Neutrophil (primary cell): ENCODE measurements at regions not wholly inside any gene's neighbourhood (a gene's known extent, or its start where the extent isn't known, plus 50 kb on each side); places are given as distances from the start of the nearest gene placed in this dataset.

Experiments
- H3K27ac ChIP-seq: fragments of 200-600 bp; sonication (generic); 2 replicates; pipeline ENCODE4 v1.5.1; 2016; ENCODE audit warnings: mild to moderate bottlenecking, moderate library complexity
- H3K27me3 ChIP-seq: fragments of 200-600 bp; sonication (generic); 2 replicates; pipeline ENCODE4 v1.6.0; 2016; ENCODE audit warnings: mild to moderate bottlenecking
- H3K36me3 ChIP-seq: fragments of 200-600 bp; sonication (generic); 2 replicates; pipeline ENCODE4 v1.5.1; 2017
- H3K4me1 ChIP-seq, 2 experiments: fragments of 200-600 bp in 1 of 2; sonication (generic) in 1 of 2; 1 replicate in 1 of 2; 2 replicates in 1 of 2; pipeline versions ENCODE4 v1.5.1 to v1.6.1; 2013 to 2016; ENCODE audit warnings: low read depth in 1 of 2, low read length in 1 of 2, mild to moderate bottlenecking in 1 of 2, moderate library complexity in 1 of 2; ENCODE audit not compliant: control insufficient read depth in 1 of 2, insufficient read depth in 1 of 2
- H3K4me3 ChIP-seq, 2 experiments: fragments of 200-600 bp in 1 of 2; sonication (generic) in 1 of 2; 1 replicate in 1 of 2; 2 replicates in 1 of 2; pipeline ENCODE4 v1.5.1; 2013 to 2016; ENCODE audit warnings: low read depth in 1 of 2, low read length in 1 of 2, mild to moderate bottlenecking in 1 of 2, moderate library complexity in 1 of 2
- H3K9me3 ChIP-seq: fragments of 200-600 bp; sonication (generic); 2 replicates; pipeline ENCODE4 v1.5.1; 2016
- CTCF ChIP-seq: fragments of 200-600 bp; sonication (generic); IDR thresholded peaks from 2 replicates; pipeline ENCODE4 v1.5.1; 2016; ENCODE audit warnings: antibody characterized with exemption

- no peaks in the 10 kb centered on the region for H3K4me1 ChIP-seq
- no peaks in the 10 kb centered on the region for H3K27me3 ChIP-seq
- no peaks in the 10 kb centered on the region for H3K9me3 ChIP-seq
- no peak overlapping the region for H3K27ac ChIP-seq
- H3K4me3 ChIP-seq: no peak overlapping the region
- no peak for TF ChIP-seq CTCF
- H3K36me3 ChIP-seq: no peaks in the 10 kb centered on the region
These were observed 134.1 kb upstream of the DLGAP1 start for GRCh38 chr18:4589056-4589800.

- Histone ChIP-seq H3K27ac (no peak overlapping the region), H3K9me3 (no peaks in the 10 kb centered on the region), H3K4me1 (no peaks in the 10 kb centered on the region), H3K36me3 (no peaks in the 10 kb centered on the region), H3K4me3 (no peak overlapping the region), H3K27me3 (no peaks in the 10 kb centered on the region)
- no peak for TF ChIP-seq CTCF
These were observed 132.1 kb upstream of the DLGAP1 start for GRCh38 chr18:4587204-4587603.

- Histone ChIP-seq H3K9me3 (no peaks in the 10 kb centered on the region), H3K4me1 (no peaks in the 10 kb centered on the region), H3K4me3 (no peak overlapping the region), H3K27ac (no peak overlapping the region), H3K36me3 (no peaks in the 10 kb centered on the region), H3K27me3 (no peaks in the 10 kb centered on the region)
- no peak for TF ChIP-seq CTCF
These were observed 131.6 kb upstream of the DLGAP1 start for GRCh38 chr18:4586731-4587130.

DNA sequence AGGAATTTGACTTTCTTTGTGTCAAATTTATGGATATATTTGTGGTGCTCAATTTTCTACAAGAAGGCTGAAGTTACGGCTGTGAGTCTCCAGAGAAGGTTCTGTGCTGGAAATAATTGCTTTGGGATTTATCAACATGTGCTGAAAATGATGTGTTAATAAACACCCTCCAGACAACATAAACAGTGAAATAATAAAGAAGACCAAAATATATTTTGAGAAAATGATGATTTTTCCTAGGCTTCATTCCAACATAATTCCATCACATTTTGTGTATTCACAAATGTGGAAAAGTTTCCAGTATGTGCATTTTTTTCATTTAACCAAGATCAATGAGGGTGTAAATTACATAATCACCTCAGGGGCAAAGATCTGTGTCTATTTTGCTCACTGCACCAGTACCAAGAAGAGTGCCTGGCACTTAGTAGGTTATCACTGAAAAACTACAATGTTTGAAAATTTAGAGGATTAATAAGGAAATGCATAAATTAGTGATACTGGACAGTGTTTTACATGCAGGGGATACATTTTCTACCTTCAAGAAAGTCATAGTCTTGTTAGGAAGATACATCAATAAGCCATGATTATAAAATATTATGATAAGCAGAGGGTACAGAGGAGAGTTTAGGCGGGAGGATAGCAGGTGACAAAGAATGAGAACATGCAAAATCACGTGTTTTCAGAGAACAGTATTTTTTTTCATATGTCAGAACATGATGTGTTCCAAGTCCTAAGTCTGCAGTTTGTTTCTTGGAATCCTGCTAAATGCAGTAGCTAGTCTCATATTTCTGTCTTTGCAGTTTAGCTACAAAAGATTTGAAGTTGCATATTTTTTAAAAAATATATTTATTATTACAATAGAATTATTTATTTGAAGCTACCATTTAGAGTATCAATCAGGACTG, 127.6 kb upstream of the DLGAP1 start:
- Histone ChIP-seq H3K27ac (no peak overlapping the region), H3K27me3 (no peaks in the 10 kb centered on the region), H3K4me1 (no peaks in the 10 kb centered on the region), H3K4me3 (no peak overlapping the region), H3K9me3 (no peaks in the 10 kb centered on the region), H3K36me3 (no peaks in the 10 kb centered on the region)
- no peak for TF ChIP-seq CTCF

DNA sequence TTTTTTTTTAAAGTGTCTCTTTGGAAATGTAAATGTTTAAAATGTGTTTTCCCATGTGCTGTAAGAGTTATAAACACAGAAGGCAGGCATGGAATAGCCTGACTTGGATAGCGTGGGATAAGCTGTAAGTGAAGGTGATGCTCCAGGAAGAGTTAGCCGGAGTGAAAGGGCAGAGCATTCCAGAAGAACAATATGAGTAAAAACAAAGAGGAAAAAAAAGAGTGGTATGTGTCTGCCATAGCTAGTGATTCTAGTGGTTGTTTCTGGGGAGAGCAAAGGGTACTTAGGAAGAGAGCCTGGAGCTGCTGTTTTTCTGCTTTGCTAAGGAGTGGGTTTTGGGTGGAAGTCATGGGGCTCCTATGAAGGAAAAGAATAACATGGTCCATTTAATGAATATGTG, 126.9 kb upstream of the DLGAP1 start:
- no peaks in the 10 kb centered on the region for H3K9me3 ChIP-seq
- H3K4me3 ChIP-seq: no peak overlapping the region
- no peak for TF ChIP-seq CTCF
- no peaks in the 10 kb centered on the region for H3K36me3 ChIP-seq
- H3K27me3 ChIP-seq: no peaks in the 10 kb centered on the region
- H3K4me1 ChIP-seq: no peaks in the 10 kb centered on the region
- H3K27ac ChIP-seq: no peak overlapping the region
